Hepatic stellate cell (primary cell): ENCODE measurements at regions not wholly inside any gene's neighbourhood (a gene's known extent, or its start where the extent isn't known, plus 50 kb on each side); places are given as distances from the start of the nearest gene placed in this dataset.

Experiments
- DNase-seq: peaks from one replicate; pipeline ENCODE4 v3.0.0; 2011; ENCODE audit warnings: low spot score

- peak; percentile 26 for DNase-seq
Measured at GRCh38 chr4:177108708-177109107, 201.0 kb upstream of the NEIL3 start.

GRCh38 chr4:177109769-177110168 lies 199.9 kb upstream of the NEIL3 start:
- DNase-seq = no peak

GRCh38 chr4:177116161-177116560 lies 193.5 kb upstream of the NEIL3 start:
- no peak for DNase-seq

GRCh38 chr4:177117256-177117655 lies 192.4 kb upstream of the NEIL3 start:
- no peak for DNase-seq

GRCh38 chr4:177118596-177118995 lies 191.1 kb upstream of the NEIL3 start:
- DNase-seq = peak; percentile 45

DNA sequence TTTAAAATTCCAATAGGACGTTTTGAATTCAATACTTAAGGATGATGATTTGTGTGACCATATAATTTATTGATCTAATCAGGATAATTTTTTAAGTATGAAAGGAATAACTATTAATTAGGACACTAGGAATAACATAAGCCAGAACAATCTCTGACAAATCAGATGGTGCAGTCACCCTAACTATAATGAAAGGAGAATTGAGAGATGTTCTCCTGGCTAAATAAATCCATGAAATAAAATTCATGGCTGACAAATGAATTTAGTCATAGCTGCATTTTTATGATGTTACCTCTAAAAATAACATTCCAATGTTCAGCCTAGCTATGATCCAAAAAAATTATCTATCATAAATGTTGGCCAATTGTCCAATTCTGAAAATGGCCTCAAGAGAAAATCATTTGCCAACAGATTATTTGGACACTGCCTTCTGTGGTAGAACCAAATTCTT lies 190.6 kb upstream of the NEIL3 start:
- DNase-seq = no peak

DNA sequence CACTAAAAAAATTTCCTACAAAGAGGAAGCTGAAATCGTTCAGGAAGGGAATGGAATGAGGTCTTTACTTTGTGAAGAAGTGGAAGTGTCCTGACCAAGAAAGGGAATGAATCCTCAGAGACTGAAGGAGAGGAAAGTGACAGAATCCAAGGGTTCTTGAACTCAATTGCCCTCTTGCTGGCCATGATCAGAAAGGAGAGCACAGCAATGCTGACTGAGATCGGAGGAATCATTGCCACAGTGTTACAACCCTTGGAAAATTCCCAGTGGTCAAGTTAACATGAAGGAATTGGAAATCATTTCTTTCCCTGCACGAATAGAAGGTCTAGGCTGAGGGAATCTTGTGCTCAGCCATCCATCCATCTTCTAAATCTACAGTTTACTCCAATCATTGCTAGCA lies 190.0 kb upstream of the NEIL3 start:
- DNase-seq = no peak

DNA sequence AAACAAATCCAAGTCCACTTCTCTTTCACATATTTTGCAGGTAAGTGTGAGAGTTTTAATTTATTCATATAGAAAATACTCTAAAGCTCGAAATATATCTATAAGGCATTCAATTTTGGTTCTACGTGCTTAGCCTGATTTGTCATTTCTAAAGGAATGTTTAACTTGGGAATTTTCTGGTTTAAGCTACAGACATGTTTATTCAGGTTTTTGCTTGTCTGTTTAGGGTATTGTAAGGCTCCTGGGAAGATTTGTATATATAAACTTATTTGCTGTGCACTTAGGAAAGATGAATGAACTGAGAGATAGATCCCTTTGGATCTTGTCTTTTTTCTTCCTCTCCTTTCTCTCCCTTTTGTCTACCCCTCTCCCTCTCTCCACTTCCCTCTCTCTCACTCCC lies 185.9 kb upstream of the NEIL3 start:
- DNase-seq = no peak

DNA sequence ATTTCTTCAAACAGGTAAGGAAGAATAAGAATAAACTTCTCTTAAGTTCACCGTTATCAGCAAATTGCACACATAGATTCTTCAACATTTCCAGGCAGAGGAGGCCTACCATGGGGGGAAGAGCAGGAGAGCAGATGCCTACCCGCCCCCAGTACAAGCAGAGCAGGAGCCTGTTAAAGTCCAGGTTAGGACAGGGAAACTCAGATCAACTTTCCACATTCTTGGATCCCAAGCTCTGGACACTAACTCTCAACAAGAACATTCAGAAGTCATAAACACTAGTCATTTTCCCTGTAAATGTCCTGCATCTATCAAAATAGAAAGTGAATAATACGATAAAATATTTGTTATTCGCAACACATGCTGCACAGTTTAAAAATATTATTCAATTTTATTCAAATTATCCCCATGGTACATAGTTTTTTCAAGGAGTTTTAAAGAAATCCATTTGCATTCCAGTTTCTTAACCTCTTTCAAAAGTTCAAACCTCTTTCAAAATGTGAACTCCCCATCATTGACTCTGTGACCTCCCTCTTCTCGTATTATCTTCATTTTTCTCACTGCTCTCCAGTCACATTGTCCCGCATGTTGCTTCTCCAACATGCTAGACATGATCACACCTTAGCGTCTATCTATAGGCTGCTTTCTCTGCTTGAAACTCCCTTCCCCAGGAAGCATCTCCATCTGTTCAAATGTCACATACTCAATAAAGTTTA lies 185.2 kb upstream of the NEIL3 start:
- no peak for DNase-seq

DNA sequence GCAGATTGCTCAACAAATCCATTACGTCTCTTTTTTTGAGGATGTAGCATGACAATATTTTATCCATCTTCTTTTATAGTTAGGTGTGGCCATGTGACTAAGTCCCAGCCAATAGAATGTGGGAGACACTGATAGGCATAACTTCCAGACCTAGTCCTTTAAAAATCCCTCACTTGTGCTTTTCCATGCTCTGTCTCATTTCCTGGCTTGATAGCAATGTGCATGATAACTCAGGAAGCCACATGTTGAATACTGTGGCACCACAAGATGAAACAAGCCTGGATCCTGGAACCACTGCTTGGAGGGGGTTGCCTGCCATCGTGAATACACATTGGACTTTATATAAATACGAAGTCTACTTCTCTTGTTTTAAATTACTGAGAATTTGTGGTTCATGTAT lies 184.0 kb upstream of the NEIL3 start:
- DNase-seq = no peak

- no peak for DNase-seq
Measured at GRCh38 chr4:177127658-177128057, 182.0 kb upstream of the NEIL3 start.

- DNase-seq = no peak
Measured at GRCh38 chr4:177128306-177128705, 181.4 kb upstream of the NEIL3 start.

GRCh38 chr4:177131736-177132135 lies 177.9 kb upstream of the NEIL3 start:
- DNase-seq = no peak

DNA sequence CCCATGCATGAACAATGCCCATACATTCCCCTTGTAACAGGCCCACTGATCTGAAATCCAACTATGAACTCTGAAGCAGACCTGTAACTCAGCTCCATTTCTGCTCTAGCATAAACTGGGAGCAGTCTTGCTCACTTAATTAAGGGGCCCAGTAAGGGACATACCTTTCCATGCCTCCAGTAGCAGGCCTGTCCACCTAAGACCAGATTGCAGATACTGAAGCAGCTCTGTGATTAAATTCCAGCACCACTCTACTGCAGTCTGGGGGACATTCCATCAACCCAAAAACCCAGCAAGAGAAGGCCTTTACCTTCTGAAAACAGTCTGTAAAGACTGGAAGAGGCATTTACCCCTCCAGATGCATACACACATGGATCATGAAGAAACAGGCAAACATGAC lies 162.0 kb upstream of the NEIL3 start:
- DNase-seq = no peak

- no peak for DNase-seq
Measured at GRCh38 chr4:177155454-177155853, 154.2 kb upstream of the NEIL3 start.

DNA sequence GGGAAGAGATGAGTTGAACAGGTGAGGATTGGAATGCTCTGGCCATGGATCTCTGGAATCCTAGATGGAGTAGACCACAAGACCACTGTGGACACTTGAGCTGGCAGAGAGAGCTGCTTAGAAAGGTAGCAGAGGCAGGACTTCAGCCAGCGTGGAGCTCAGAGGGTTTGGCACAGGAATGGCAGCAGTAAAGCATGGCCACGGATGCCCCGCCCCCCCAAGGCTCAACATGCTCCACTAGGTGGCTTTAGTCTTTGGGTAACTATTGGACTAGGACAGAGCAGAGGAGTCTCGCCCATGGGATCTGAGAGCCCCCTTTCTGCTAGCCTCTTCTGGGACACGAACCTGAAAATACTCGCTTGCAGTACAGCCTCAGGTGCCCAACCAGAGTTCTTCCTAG lies 150.1 kb upstream of the NEIL3 start:
- no peak for DNase-seq

GRCh38 chr4:177161781-177162180 lies 147.9 kb upstream of the NEIL3 start:
- no peak for DNase-seq

DNA sequence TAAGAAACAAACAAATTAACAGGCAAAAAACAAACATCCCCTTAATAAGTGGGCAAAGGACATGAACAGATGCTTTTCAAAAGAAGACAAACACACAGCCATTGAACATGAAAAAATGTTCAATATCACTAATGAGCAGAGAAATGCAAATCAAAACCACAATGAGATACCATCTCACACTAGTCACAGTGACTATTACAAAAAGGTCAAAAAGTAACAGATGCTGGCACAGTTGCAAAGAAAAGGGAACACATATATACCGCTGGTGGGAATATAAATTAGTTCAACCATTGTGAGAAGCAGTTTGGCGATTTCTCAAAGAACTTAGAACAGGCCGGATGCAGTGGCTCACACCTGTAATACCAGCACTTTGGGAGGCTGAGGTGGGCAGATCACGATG lies 146.1 kb upstream of the NEIL3 start:
- DNase-seq = no peak

DNA sequence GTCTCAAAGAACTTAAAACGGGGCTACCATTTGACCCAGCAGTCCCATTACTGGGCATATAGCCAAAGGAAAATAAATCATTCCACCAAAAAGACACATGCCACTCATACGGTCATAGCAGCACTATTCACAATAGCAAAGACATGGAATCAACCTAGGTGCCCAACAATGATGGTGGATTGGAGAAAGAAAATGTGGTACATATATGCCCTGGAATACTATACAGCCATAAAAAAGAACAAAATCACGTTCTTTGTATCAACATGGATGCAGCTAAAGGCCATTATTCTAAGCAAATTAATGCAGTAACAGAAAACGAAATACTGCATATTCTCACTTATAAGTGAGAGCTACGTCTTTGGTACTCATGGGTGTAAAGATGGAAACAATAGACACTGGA lies 138.1 kb upstream of the NEIL3 start:
- no peak for DNase-seq

GRCh38 chr4:177175473-177175872 lies 134.2 kb upstream of the NEIL3 start:
- DNase-seq = no peak

GRCh38 chr4:177177541-177178081 lies 132.1 kb upstream of the NEIL3 start:
- DNase-seq = peak; percentile 29

DNA sequence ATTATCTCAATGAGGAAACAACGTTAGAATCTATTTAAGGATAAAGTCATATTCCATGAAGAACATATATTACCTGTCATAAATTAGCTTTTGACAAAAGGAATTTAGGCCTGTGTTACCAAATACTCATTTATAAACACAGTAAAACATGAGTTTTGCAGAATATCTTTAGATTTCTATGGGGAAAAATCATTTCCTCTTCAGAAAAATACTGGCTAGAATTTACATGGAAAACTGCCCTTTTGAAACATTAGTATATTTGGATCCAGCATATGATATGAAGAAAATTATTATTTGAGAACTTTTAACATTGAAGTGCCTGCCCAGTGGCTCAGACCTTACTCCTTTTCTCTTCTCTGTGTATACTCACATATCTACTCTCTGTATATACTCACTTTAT lies 131.4 kb upstream of the NEIL3 start:
- no peak for DNase-seq

GRCh38 chr4:177182166-177182565 lies 127.5 kb upstream of the NEIL3 start:
- DNase-seq = no peak

- no peak for DNase-seq
Measured at GRCh38 chr4:177182728-177183127, 126.9 kb upstream of the NEIL3 start.
